CD4-positive, CD25-positive, alpha-beta regulatory T cell (primary cell): ENCODE measurements at regions not wholly inside any gene's neighbourhood (a gene's known extent, or its start where the extent isn't known, plus 50 kb on each side); places are given as distances from the start of the nearest gene placed in this dataset.
"Not testable (repeated sequence)": the region's sequence is repeated elsewhere in the genome, so short reads cannot be mapped to it uniquely, and the experiment has no call there.

ENCODE experiments used
- ATAC-seq, 2 donors: fragments of 150-1000 bp; cut with Tn5 transposase; one replicate each; pipeline ENCODE4 v1.10.0; 2021; ENCODE audit warnings: low read depth in 2 of 2, moderate number of reproducible peaks in 2 of 2, moderate library complexity in 1 of 2
- DNase-seq, 3 donors: peaks; one replicate each; pipeline versions ENCODE4 v3.0.0 to v3.0.0-alpha.2; 2012 to 2022; ENCODE audit warnings: mixed read lengths in 1 of 3
- H3K27ac ChIP-seq: one replicate; pipeline ENCODE4 v1.7.0; 2013; ENCODE audit warnings: mild to moderate bottlenecking, low read length; ENCODE audit not compliant: insufficient read depth, poor library complexity, severe bottlenecking
- H3K27me3 ChIP-seq: one replicate; pipeline ENCODE4 v1.7.0; 2013; ENCODE audit warnings: low read length; ENCODE audit not compliant: control insufficient read depth, insufficient read depth
- H3K36me3 ChIP-seq: one replicate; pipeline ENCODE4 v1.7.0; 2013; ENCODE audit warnings: mild to moderate bottlenecking, low read length, moderate library complexity; ENCODE audit not compliant: control insufficient read depth, insufficient read depth
- H3K4me1 ChIP-seq: 2 replicates; pipeline ENCODE4 v1.7.0; 2013; ENCODE audit warnings: mild to moderate bottlenecking, low read length; ENCODE audit not compliant: insufficient read depth, control insufficient read depth, poor library complexity, severe bottlenecking
- H3K4me3 ChIP-seq: one replicate; pipeline ENCODE4 v1.7.0; 2013; ENCODE audit warnings: low read depth, mild to moderate bottlenecking, low read length, moderate library complexity
- H3K9me3 ChIP-seq, 2 experiments: 1 replicate in 1 of 2; 2 replicates in 1 of 2; pipeline ENCODE4 v1.7.0; 2013; ENCODE audit warnings: low read length in 2 of 2, mild to moderate bottlenecking in 1 of 2, moderate library complexity in 1 of 2; ENCODE audit not compliant: control insufficient read depth in 2 of 2
- H3K27ac Mint-ChIP-seq, 3 donors: one replicate each; pipeline ENCODE4 v1.8.0; 2020 to 2022; ENCODE audit warnings: mild to moderate bottlenecking in 3 of 3, mixed read lengths in 3 of 3, moderate library complexity in 2 of 3
- H3K27me3 Mint-ChIP-seq: one replicate; pipeline ENCODE4 v1.8.0; 2022; ENCODE audit warnings: mild to moderate bottlenecking, mixed read lengths
- H3K36me3 Mint-ChIP-seq: one replicate; pipeline ENCODE4 v1.8.0; 2020; ENCODE audit warnings: mixed read lengths
- H3K4me1 Mint-ChIP-seq, 4 donors: one replicate each; pipeline ENCODE4 v1.8.0; 2020 to 2022; ENCODE audit warnings: mixed read lengths in 4 of 4, mild to moderate bottlenecking in 1 of 4
- H3K4me3 Mint-ChIP-seq, 4 donors: one replicate each; pipeline ENCODE4 v1.8.0; 2020 to 2022; ENCODE audit warnings: mild to moderate bottlenecking in 4 of 4, mixed read lengths in 4 of 4, moderate library complexity in 3 of 4
- H3K9me3 Mint-ChIP-seq, 7 donors: one replicate each; pipeline ENCODE4 v1.8.0; 2020 to 2022; ENCODE audit warnings: mixed read lengths in 7 of 7, mild to moderate bottlenecking in 3 of 7, moderate library complexity in 2 of 7

- Mint-ChIP-seq H3K27me3 (no peaks in the 10 kb centered on the region), H3K4me3 (peak overlapping the region; percentile 20 to 62 (median 58)), H3K9me3 (peaks cover 0 to 3% (median 0%) of the 10 kb centered on the region in 7 donors), H3K4me1 (peaks cover 29 to 61% (median 56%) of the 10 kb centered on the region in 4 donors), H3K27ac (peak overlapping the region; percentile 72 to 88 (median 78)), H3K36me3 (no peaks in the 10 kb centered on the region)
- H3K4me1 ChIP-seq: peaks cover 38% of the 10 kb centered on the region
- DNase-seq: no peak
- H3K9me3 ChIP-seq: no peaks in the 10 kb centered on the region
- peak overlapping the region; percentile 55 for H3K27ac ChIP-seq
- peak overlapping the region; percentile 68 for H3K4me3 ChIP-seq
- no peaks in the 10 kb centered on the region for H3K36me3 ChIP-seq
- no peak for ATAC-seq
- no peaks in the 10 kb centered on the region for H3K27me3 ChIP-seq
Measured at GRCh38 chr1:101121975-101122374, 96.4 kb upstream of the DPH5 start.

- Mint-ChIP-seq H3K36me3 (no peaks in the 10 kb centered on the region), H3K27me3 (no peaks in the 10 kb centered on the region), H3K4me1 (peaks cover 29 to 61% (median 56%) of the 10 kb centered on the region in 4 donors), H3K9me3 (peaks cover 0 to 3% (median 0%) of the 10 kb centered on the region in 7 donors), H3K4me3 (peak overlapping the region in 3 of 4 donors; percentile 59 to 62 (median 61)), H3K27ac (peak overlapping the region; percentile 72 to 88 (median 78))
- DNase-seq (no peak), ATAC-seq (no peak)
- H3K4me3 ChIP-seq: peak overlapping the region; percentile 68
- peaks cover 38% of the 10 kb centered on the region for H3K4me1 ChIP-seq
- no peaks in the 10 kb centered on the region for H3K27me3 ChIP-seq
- H3K36me3 ChIP-seq: no peaks in the 10 kb centered on the region
- peak overlapping the region; percentile 55 for H3K27ac ChIP-seq
- H3K9me3 ChIP-seq: no peaks in the 10 kb centered on the region
Measured at GRCh38 chr1:101121504-101121903, 95.9 kb upstream of the DPH5 start.

- DNase-seq: peak in 1 of 3 donors; percentile 41
- H3K27me3 ChIP-seq: no peaks in the 10 kb centered on the region
- no peaks in the 10 kb centered on the region for H3K36me3 Mint-ChIP-seq
- peak overlapping the region; percentile 69 to 88 (median 76) for H3K27ac Mint-ChIP-seq
- no peaks in the 10 kb centered on the region for H3K36me3 ChIP-seq
- H3K27ac ChIP-seq: no peak overlapping the region
- H3K9me3 ChIP-seq: no peaks in the 10 kb centered on the region
- peaks cover 0 to 3% (median 0%) of the 10 kb centered on the region in 7 donors for H3K9me3 Mint-ChIP-seq
- no peaks in the 10 kb centered on the region for H3K27me3 Mint-ChIP-seq
- H3K4me3 Mint-ChIP-seq: peak overlapping the region in 2 of 4 donors; percentile 3 to 59
- H3K4me1 Mint-ChIP-seq: peaks cover 34 to 65% (median 58%) of the 10 kb centered on the region in 4 donors
- peak; percentile 55 to 63 for ATAC-seq
- H3K4me1 ChIP-seq: peaks cover 38% of the 10 kb centered on the region
- no peak overlapping the region for H3K4me3 ChIP-seq
Measured at GRCh38 chr1:101120868-101121267, 95.3 kb upstream of the DPH5 start.

GRCh38 chr1:101119289-101119688 is 93.7 kb upstream of the DPH5 start:
- peaks cover 28% of the 10 kb centered on the region for H3K4me1 ChIP-seq
- H3K4me3 Mint-ChIP-seq: no peak overlapping the region
- H3K27ac Mint-ChIP-seq: peak overlapping the region in 2 of 3 donors; percentile 55 to 79
- H3K4me1 Mint-ChIP-seq: peaks cover 34 to 55% (median 49%) of the 10 kb centered on the region in 4 donors
- H3K36me3 ChIP-seq: no peaks in the 10 kb centered on the region
- no peaks in the 10 kb centered on the region for H3K36me3 Mint-ChIP-seq
- no peak for DNase-seq
- no peak for ATAC-seq
- H3K9me3 ChIP-seq: no peaks in the 10 kb centered on the region
- H3K27me3 ChIP-seq: no peaks in the 10 kb centered on the region
- H3K27me3 Mint-ChIP-seq: no peaks in the 10 kb centered on the region
- H3K9me3 Mint-ChIP-seq: peaks cover 0 to 3% (median 0%) of the 10 kb centered on the region in 7 donors
- no peak overlapping the region for H3K27ac ChIP-seq
- no peak overlapping the region for H3K4me3 ChIP-seq

- Mint-ChIP-seq H3K36me3 (no peaks in the 10 kb centered on the region), H3K4me1 (peaks cover 33 to 52% (median 39%) of the 10 kb centered on the region in 4 donors), H3K27me3 (no peaks in the 10 kb centered on the region), H3K9me3 (peaks cover 0 to 6% (median 3%) of the 10 kb centered on the region in 7 donors), H3K27ac (peak overlapping the region in 2 of 3 donors; percentile 2 to 3), H3K4me3 (no peak overlapping the region)
- DNase-seq (no peak), ATAC-seq (no peak)
- Histone ChIP-seq H3K36me3 (no peaks in the 10 kb centered on the region), H3K9me3 (no peaks in the 10 kb centered on the region), H3K4me3 (no peak overlapping the region), H3K4me1 (peaks cover 22% of the 10 kb centered on the region), H3K27me3 (no peaks in the 10 kb centered on the region), H3K27ac (no peak overlapping the region)
Measured at GRCh38 chr1:101116006-101116405, 90.4 kb upstream of the DPH5 start.

GRCh38 chr1:101115112-101115511 is 89.5 kb upstream of the DPH5 start:
- Histone ChIP-seq H3K9me3 (no peaks in the 10 kb centered on the region), H3K27ac (no peak overlapping the region), H3K4me3 (no peak overlapping the region), H3K27me3 (no peaks in the 10 kb centered on the region), H3K36me3 (no peaks in the 10 kb centered on the region), H3K4me1 (peaks cover 25% of the 10 kb centered on the region)
- Mint-ChIP-seq H3K9me3 (peaks cover 0 to 5% (median 3%) of the 10 kb centered on the region in 7 donors), H3K27me3 (no peaks in the 10 kb centered on the region), H3K36me3 (no peaks in the 10 kb centered on the region), H3K4me1 (peaks cover 30 to 53% (median 40%) of the 10 kb centered on the region in 4 donors), H3K27ac (no peak overlapping the region), H3K4me3 (no peak overlapping the region)
- ATAC-seq: no peak
- DNase-seq: no peak

GRCh38 chr1:101114128-101114527 is 88.5 kb upstream of the DPH5 start:
- H3K9me3 ChIP-seq, H3K36me3 Mint-ChIP-seq, ATAC-seq, H3K9me3 Mint-ChIP-seq, H3K4me3 ChIP-seq, H3K4me3 Mint-ChIP-seq, H3K27me3 ChIP-seq, DNase-seq, H3K27ac ChIP-seq, H3K27me3 Mint-ChIP-seq, H3K36me3 ChIP-seq: not testable (repeated sequence)
- Mint-ChIP-seq H3K27ac (peak overlapping the region in 2 of 3 donors; percentile 78 to 96), H3K4me1 (peaks cover 30 to 47% (median 43%) of the 10 kb centered on the region in 4 donors)
- H3K4me1 ChIP-seq: peaks cover 27% of the 10 kb centered on the region
